GM12878 (cell line): ENCODE measurements at regions not wholly inside any gene's neighbourhood (a gene's known extent, or its start where the extent isn't known, plus 50 kb on each side); places are given as distances from the start of the nearest gene placed in this dataset.

Experiments
- BHLHE40 ChIP-seq, 2 experiments: fragments of 450-650 bp in 1 of 2; IDR thresholded peaks; 2 replicates each; pipeline ENCODE4 v1.6.1; 2011 to 2017; ENCODE audit warnings: low read depth in 2 of 2, borderline replicate concordance in 1 of 2, improper control_type of control experiment in 1 of 2, low read length in 1 of 2, mild to moderate bottlenecking in 1 of 2
- EGR1 ChIP-seq, 2 experiments: IDR thresholded peaks; 1 replicate in 1 of 2; 2 replicates in 1 of 2; pipeline ENCODE4 v1.6.1; 2011 to 2012; ENCODE audit warnings: low read depth in 2 of 2, low read length in 2 of 2, borderline replicate concordance in 1 of 2, mild to moderate bottlenecking in 1 of 2, moderate library complexity in 1 of 2
- EP300 ChIP-seq, 2 experiments: fragments of 150-350 bp in 1 of 2; IDR thresholded peaks; 2 replicates each; pipeline ENCODE4 v1.6.1; 2011 to 2012; ENCODE audit warnings: low read depth in 2 of 2, low read length in 2 of 2, borderline replicate concordance in 1 of 2, improper control_type of control experiment in 1 of 2, inconsistent platforms in 1 of 2; ENCODE audit not compliant: control insufficient read depth in 1 of 2
- JUNB ChIP-seq: IDR thresholded peaks from 2 replicates; pipeline ENCODE4 v1.6.1; 2016; ENCODE audit warnings: antibody characterized with exemption, mild to moderate bottlenecking
- TF ChIP-seq, protein P1 (sequence below): fragments of 450-650 bp; IDR thresholded peaks from 2 replicates; pipeline ENCODE4 v1.6.1; 2016; ENCODE audit warnings: mild to moderate bottlenecking
- TF ChIP-seq, protein P2 (sequence below), 3 experiments: IDR thresholded peaks in 2 of 3; conservative IDR thresholded peaks in 1 of 3; 2 replicates each; pipeline ENCODE4 v1.5.1; 2011; ENCODE audit warnings: low read depth in 3 of 3, low read length in 3 of 3, mild to moderate bottlenecking in 3 of 3, control low read depth in 2 of 3, moderate library complexity in 2 of 3, inconsistent platforms in 1 of 3, mixed read lengths in 1 of 3; ENCODE audit not compliant: control insufficient read depth in 2 of 3, insufficient read depth in 1 of 3; ENCODE audit errors: extremely low read depth in 1 of 3

DNA sequence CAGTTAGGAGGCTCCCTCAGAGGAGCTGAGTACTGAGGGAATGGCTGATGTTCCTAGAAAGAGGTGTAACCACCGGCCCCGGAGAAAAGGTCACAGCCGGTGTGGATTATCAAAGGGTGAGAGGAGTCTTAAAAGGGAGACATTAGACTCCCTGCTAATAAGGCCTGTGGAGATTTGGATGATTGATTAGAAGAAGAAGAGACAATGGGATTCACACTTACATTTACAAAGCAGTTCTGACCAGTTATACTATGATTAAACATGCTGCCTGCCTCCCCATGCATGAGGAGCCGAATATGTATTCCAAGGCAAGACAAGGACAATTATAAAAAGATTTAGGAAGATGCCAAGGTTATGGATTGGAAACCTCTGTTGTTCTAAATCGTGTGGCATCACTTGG lies 302.4 kb downstream of the SLC4A3 start:
- no peak for TF ChIP-seq BHLHE40 (IDR thresholded peaks at IDR 0.05; ENCODE audit: borderline replicate concordance in 1 of 2, low read depth in 2 of 2, low read length in 1 of 2)
- TF ChIP-seq EGR1 (IDR thresholded peaks at IDR 0.05; ENCODE audit: borderline replicate concordance in 1 of 2, low read depth in 2 of 2, low read length in 2 of 2) = no peak
- no peak for TF ChIP-seq JUNB
- TF ChIP-seq, protein P1, sequence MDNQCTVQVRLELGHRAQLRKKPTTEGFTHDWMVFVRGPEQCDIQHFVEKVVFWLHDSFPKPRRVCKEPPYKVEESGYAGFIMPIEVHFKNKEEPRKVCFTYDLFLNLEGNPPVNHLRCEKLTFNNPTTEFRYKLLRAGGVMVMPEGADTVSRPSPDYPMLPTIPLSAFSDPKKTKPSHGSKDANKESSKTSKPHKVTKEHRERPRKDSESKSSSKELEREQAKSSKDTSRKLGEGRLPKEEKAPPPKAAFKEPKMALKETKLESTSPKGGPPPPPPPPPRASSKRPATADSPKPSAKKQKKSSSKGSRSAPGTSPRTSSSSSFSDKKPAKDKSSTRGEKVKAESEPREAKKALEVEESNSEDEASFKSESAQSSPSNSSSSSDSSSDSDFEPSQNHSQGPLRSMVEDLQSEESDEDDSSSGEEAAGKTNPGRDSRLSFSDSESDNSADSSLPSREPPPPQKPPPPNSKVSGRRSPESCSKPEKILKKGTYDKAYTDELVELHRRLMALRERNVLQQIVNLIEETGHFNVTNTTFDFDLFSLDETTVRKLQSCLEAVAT = no peak
- no peak for TF ChIP-seq EP300 (IDR thresholded peaks at IDR 0.05; ENCODE audit: borderline replicate concordance in 1 of 2, control insufficient read depth in 1 of 2, low read depth in 2 of 2, low read length in 2 of 2)
- TF ChIP-seq, protein P2, sequence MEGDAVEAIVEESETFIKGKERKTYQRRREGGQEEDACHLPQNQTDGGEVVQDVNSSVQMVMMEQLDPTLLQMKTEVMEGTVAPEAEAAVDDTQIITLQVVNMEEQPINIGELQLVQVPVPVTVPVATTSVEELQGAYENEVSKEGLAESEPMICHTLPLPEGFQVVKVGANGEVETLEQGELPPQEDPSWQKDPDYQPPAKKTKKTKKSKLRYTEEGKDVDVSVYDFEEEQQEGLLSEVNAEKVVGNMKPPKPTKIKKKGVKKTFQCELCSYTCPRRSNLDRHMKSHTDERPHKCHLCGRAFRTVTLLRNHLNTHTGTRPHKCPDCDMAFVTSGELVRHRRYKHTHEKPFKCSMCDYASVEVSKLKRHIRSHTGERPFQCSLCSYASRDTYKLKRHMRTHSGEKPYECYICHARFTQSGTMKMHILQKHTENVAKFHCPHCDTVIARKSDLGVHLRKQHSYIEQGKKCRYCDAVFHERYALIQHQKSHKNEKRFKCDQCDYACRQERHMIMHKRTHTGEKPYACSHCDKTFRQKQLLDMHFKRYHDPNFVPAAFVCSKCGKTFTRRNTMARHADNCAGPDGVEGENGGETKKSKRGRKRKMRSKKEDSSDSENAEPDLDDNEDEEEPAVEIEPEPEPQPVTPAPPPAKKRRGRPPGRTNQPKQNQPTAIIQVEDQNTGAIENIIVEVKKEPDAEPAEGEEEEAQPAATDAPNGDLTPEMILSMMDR (IDR thresholded peaks at IDR 0.05 in 2 of 3, conservative IDR thresholded peaks at IDR 0.05 in 1 of 3; ENCODE audit: control insufficient read depth in 2 of 3, extremely low read depth in 1 of 3, insufficient read depth in 1 of 3, low read depth in 3 of 3, low read length in 3 of 3) = no peak
